Midbrain (tissue), 1 donor: ENCODE measurements at regions not wholly inside any gene's neighbourhood (a gene's known extent, or its start where the extent isn't known, plus 50 kb on each side); places are given as distances from the start of the nearest gene placed in this dataset.
"Not testable (repeated sequence)": the region's sequence is repeated elsewhere in the genome, so short reads cannot be mapped to it uniquely, and the experiment has no call there.

Experiments
- DNase-seq: peaks from one replicate; lab custom pipeline; 2025; lab: John Stamatoyannopoulos, UW

- DNase-seq: no peak
Observed at GRCh38 chrX:137646472-137646871, 80.5 kb downstream of the ZIC3 start.

GRCh38 chrX:137651647-137652046, 85.7 kb downstream of the ZIC3 start:
- DNase-seq: no peak

- no peak for DNase-seq
Observed at GRCh38 chrX:137652086-137652485, 86.2 kb downstream of the ZIC3 start.

GRCh38 chrX:137654481-137654880, 88.6 kb downstream of the ZIC3 start:
- DNase-seq: no peak

GRCh38 chrX:137667776-137668175, 101.8 kb downstream of the ZIC3 start:
- no peak for DNase-seq

- DNase-seq: no peak
Observed at GRCh38 chrX:137684591-137684990, 118.7 kb downstream of the ZIC3 start.

GRCh38 chrX:137695417-137695816, 129.5 kb downstream of the ZIC3 start:
- DNase-seq: no peak

- DNase-seq: no peak
Observed at GRCh38 chrX:137707348-137707747, 141.4 kb downstream of the ZIC3 start.

- DNase-seq: no peak
Observed at GRCh38 chrX:137742846-137743245, 176.9 kb downstream of the ZIC3 start.

- DNase-seq: no peak
Observed at GRCh38 chrX:137743414-137743813, 177.5 kb downstream of the ZIC3 start.

GRCh38 chrX:137746289-137746688, 180.4 kb downstream of the ZIC3 start:
- no peak for DNase-seq

- no peak for DNase-seq
Observed at GRCh38 chrX:137747244-137748043, 181.5 kb downstream of the ZIC3 start.

GRCh38 chrX:137748827-137749226, 182.9 kb downstream of the ZIC3 start:
- DNase-seq: no peak

- DNase-seq: no peak
Observed at GRCh38 chrX:137749246-137749645, 183.3 kb downstream of the ZIC3 start.

GRCh38 chrX:137771537-137771936, 205.6 kb downstream of the ZIC3 start:
- no peak for DNase-seq

GRCh38 chrX:137792214-137792613, 226.3 kb downstream of the ZIC3 start:
- no peak for DNase-seq

GRCh38 chrX:137797926-137798325, 232.0 kb downstream of the ZIC3 start:
- not testable (repeated sequence) for DNase-seq

- DNase-seq: no peak
Observed at GRCh38 chrX:137823257-137823656, 257.3 kb downstream of the ZIC3 start.

- DNase-seq: no peak
Observed at GRCh38 chrX:137847376-137847775, 281.4 kb downstream of the ZIC3 start.

- DNase-seq: no peak
Observed at GRCh38 chrX:137848266-137848905, 282.5 kb downstream of the ZIC3 start.

- no peak for DNase-seq
Observed at GRCh38 chrX:137852502-137852901, 286.6 kb downstream of the ZIC3 start.

GRCh38 chrX:137855490-137855889, 289.6 kb downstream of the ZIC3 start:
- DNase-seq: no peak

- DNase-seq: no peak
Observed at GRCh38 chrX:137858106-137858505, 292.2 kb downstream of the ZIC3 start.

GRCh38 chrX:137878401-137878800, 312.5 kb downstream of the ZIC3 start:
- DNase-seq: no peak
